BLaER1 treated with 17β-estradiol and CSF1 and Interleukin-3, amounts not matched to agents 10 nM and 100 nM (cell line): ENCODE measurements at regions not wholly inside any gene's neighbourhood (a gene's known extent, or its start where the extent isn't known, plus 50 kb on each side); places are given as distances from the start of the nearest gene placed in this dataset.

Experiments
- H3K27ac ChIP-seq, 11 experiments: shearing (Covaris generic); formaldehyde crosslinking; 2 replicates each; pipeline ENCODE4 v1.8.1; 2022
- H3K27me3 ChIP-seq, 11 experiments: shearing (Covaris generic); formaldehyde crosslinking; 2 replicates each; pipeline ENCODE4 v1.8.1; 2022
- H3K36me3 ChIP-seq, 11 experiments: shearing (Covaris generic); formaldehyde crosslinking; 2 replicates each; pipeline ENCODE4 v1.8.1; 2022
- H3K4me1 ChIP-seq, 10 experiments: shearing (Covaris generic); formaldehyde crosslinking; 2 replicates each; pipeline ENCODE4 v1.8.1; 2022
- H3K4me2 ChIP-seq, 11 experiments: shearing (Covaris generic); formaldehyde crosslinking; 2 replicates each; pipeline ENCODE4 v1.8.1; 2022
- H3K4me3 ChIP-seq, 10 experiments: shearing (Covaris generic); formaldehyde crosslinking; 2 replicates each; pipeline ENCODE4 v1.8.1; 2022
- H3K9ac ChIP-seq, 11 experiments: shearing (Covaris generic); formaldehyde crosslinking; 2 replicates each; pipeline ENCODE4 v1.8.1; 2022
- H3K9me3 ChIP-seq, 11 experiments: shearing (Covaris generic); formaldehyde crosslinking; replicated peaks in 1 of 11; 2 replicates each; pipeline ENCODE4 v1.8.1; 2022
- H4K20me1 ChIP-seq, 11 experiments: shearing (Covaris generic); formaldehyde crosslinking; 2 replicates each; pipeline ENCODE4 v1.8.1; 2022
- Cebpa-rat ChIP-seq, 11 experiments: shearing (Covaris generic); IDR thresholded peaks; 2 replicates each; pipeline ENCODE4 v1.8.1; 2022

DNA sequence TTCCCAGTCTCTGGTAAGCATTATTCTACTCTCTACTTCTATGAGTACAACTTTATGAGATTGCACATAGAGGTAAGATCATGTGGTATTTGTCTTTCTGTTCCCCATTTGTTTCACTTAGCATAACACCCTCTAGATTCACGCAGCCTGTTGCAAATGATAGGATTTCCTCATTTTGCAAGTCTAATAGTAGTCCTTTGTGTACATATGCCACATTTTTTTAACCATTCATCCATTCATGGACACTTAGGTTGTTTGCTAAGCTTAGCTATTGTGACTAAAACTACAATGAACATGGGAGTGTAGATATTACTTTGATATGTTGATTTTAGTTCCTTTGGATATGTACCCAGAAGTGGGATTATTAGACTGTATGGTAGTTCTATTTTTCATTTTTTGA lies 717.9 kb upstream of the ALCAM start:
- Histone ChIP-seq H3K27ac (no peak overlapping the region), H3K4me3 (no peak overlapping the region), H3K9ac (no peak overlapping the region), H3K27me3 (no peaks in the 10 kb centered on the region), H3K9me3 (peaks cover 0 to 13% (median 3%) of the 10 kb centered on the region in 11 experiments; a peak in 8 of 22 replicates), H3K4me1 (no peaks in the 10 kb centered on the region), H3K4me2 (no peak overlapping the region), H4K20me1 (no peaks in the 10 kb centered on the region), H3K36me3 (no peaks in the 10 kb centered on the region)
- no peak for TF ChIP-seq Cebpa-rat (IDR thresholded peaks at IDR 0.05)

DNA sequence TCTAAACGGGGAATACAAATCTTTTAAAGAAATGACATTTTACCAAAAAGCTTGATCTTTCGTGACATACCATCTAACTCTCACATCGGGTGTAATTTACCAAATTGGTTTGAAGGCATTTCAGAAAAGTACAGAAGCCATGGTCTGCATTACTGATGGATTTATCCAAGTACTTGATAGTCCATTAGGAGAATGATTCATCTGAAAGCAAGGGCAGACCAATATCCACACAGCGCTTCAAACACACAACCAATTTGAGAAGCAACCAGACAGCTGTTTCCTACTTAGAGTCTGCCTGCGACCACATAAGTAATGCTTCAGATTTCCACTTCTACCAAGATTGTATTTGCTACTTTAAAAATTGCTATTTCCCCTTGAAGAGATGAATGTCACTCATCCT lies 697.6 kb upstream of the ALCAM start:
- no peak overlapping the region for H3K9ac ChIP-seq
- H3K36me3 ChIP-seq, result no peaks in the 10 kb centered on the region
- H3K9me3 ChIP-seq, result 0 out of 22 replicates have a peak, but pooled peaks cover 0 to 3% (median 0%) of the 10 kb centered on the region in 11 experiments
- no peaks in the 10 kb centered on the region for H4K20me1 ChIP-seq
- H3K4me1 ChIP-seq, result no peaks in the 10 kb centered on the region
- TF ChIP-seq Cebpa-rat (IDR thresholded peaks at IDR 0.05), result no peak
- H3K4me3 ChIP-seq, result no peak overlapping the region
- H3K4me2 ChIP-seq, result no peak overlapping the region
- H3K27ac ChIP-seq, result no peak overlapping the region
- H3K27me3 ChIP-seq, result no peaks in the 10 kb centered on the region

DNA sequence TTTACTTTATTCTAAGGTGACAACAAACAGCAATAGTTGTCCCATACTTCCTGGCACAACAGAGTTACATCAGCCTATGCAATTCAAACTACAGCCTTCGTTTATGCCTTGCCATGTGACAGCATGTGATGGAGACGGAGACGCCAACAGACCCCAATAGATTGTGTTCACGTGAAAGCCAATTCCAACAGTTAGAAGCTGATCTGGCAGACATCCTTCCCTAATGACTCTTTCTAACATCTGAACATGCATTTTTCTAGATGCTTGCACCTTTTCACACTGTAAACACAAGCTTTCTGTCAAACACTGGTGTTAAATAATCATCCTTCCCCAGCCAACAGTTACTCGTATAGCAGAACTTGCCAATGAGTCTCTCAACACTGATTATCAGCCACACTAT lies 694.4 kb upstream of the ALCAM start:
- no peak overlapping the region for H3K9ac ChIP-seq
- H3K4me3 ChIP-seq, result no peak overlapping the region
- no peak for TF ChIP-seq Cebpa-rat (IDR thresholded peaks at IDR 0.05)
- H3K4me1 ChIP-seq, result no peaks in the 10 kb centered on the region
- no peaks in the 10 kb centered on the region for H4K20me1 ChIP-seq
- H3K27me3 ChIP-seq, result no peaks in the 10 kb centered on the region
- H3K27ac ChIP-seq, result no peak overlapping the region
- peaks cover 0 to 13% (median 10%) of the 10 kb centered on the region in 11 experiments; a peak in 15 of 22 replicates for H3K9me3 ChIP-seq
- no peaks in the 10 kb centered on the region for H3K36me3 ChIP-seq
- H3K4me2 ChIP-seq, result no peak overlapping the region

DNA sequence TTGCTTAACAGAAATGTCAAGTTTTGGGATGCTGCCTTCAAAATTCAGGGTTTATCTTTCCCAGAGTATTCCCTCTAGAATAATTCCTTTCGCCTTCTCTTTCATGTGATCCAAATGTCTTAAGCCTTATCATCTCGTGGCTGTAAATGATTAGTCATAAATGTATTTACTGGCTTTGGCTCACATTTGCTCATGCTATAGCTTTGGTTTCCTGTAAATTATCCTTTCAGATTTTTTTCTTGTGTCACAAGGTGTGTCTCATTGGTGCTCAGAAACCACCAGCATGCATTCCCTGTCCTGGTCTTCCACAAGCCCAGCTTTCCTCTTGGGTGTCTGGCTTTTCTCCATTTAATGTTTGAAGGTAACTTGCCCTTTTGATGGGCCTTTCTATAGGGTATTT lies 692.7 kb upstream of the ALCAM start:
- Histone ChIP-seq H3K9me3 (peaks cover 7 to 22% (median 11%) of the 10 kb centered on the region in 11 experiments; a peak in 17 of 22 replicates), H3K27ac (no peak overlapping the region), H4K20me1 (no peaks in the 10 kb centered on the region), H3K36me3 (no peaks in the 10 kb centered on the region), H3K4me3 (no peak overlapping the region), H3K4me1 (no peaks in the 10 kb centered on the region), H3K9ac (no peak overlapping the region), H3K27me3 (no peaks in the 10 kb centered on the region), H3K4me2 (no peak overlapping the region)
- no peak for TF ChIP-seq Cebpa-rat (IDR thresholded peaks at IDR 0.05)

DNA sequence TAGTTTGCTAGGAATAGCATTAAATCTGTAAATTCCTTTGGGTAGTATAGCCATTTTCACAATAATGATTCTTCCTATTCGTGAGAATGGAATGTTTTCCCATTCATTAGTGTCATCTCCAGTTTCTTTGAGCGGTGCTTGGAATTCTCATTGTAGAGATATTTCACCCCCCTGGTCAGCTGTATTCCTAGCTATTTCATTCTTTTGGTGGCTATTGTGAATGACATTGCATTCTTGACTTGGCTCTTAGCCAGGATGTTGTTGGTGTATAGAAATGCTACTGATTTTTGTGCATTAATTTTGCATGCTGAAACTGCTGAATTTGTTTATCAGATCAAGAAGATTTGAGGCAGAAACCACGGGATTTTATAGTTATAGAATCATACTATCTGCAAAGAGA lies 690.5 kb upstream of the ALCAM start:
- Histone ChIP-seq H3K9ac (no peak overlapping the region), H4K20me1 (no peaks in the 10 kb centered on the region), H3K36me3 (no peaks in the 10 kb centered on the region), H3K27ac (no peak overlapping the region), H3K9me3 (peaks cover 7 to 22% (median 11%) of the 10 kb centered on the region in 11 experiments; a peak in 17 of 22 replicates), H3K4me1 (no peaks in the 10 kb centered on the region), H3K27me3 (no peaks in the 10 kb centered on the region), H3K4me3 (no peak overlapping the region), H3K4me2 (no peak overlapping the region)
- no peak for TF ChIP-seq Cebpa-rat (IDR thresholded peaks at IDR 0.05)

DNA sequence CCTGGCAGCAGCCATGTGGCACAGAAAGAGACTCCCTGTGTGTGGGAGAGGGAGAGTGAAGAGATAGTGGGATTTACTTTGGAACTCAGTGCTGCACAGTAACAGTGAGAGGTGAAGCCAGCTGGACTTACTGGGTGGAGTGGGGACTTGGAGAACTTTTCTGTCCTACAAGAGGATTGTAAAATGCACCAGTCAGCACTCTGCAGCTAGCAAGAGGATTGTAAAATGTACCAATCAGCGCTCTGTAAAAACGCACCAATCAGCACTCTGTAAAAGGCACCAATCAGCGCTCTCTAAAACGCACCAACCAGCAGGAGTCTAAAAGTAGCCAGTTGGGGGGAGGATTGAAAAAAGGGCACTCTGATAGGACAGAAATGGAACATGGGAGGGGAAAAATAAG lies 688.8 kb upstream of the ALCAM start:
- Histone ChIP-seq H3K9ac (no peak overlapping the region), H3K4me2 (no peak overlapping the region), H3K9me3 (peaks cover 7 to 22% (median 11%) of the 10 kb centered on the region in 11 experiments; a peak in 17 of 22 replicates), H3K4me3 (no peak overlapping the region), H3K27me3 (no peaks in the 10 kb centered on the region), H4K20me1 (no peaks in the 10 kb centered on the region), H3K4me1 (no peaks in the 10 kb centered on the region), H3K27ac (no peak overlapping the region), H3K36me3 (no peaks in the 10 kb centered on the region)
- no peak for TF ChIP-seq Cebpa-rat (IDR thresholded peaks at IDR 0.05)

DNA sequence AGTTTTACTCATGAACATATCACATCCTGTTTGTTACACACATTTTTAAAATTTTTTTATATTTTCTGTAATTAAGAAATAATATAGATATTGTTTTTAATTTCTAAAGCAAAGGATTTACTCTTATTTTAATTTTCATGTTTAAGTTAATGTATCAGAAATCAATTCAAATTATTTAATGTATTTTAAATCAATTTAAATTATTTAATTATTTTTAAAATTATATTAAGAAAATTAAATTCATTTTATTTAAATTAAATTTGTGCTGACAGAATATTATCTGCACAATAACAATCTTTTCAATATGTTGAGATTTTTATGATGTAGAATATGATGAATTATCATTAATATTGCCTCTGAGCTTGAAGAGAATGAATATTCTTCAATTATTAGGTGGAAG lies 681.2 kb upstream of the ALCAM start:
- no peaks in the 10 kb centered on the region for H3K4me1 ChIP-seq
- H3K27me3 ChIP-seq, result no peaks in the 10 kb centered on the region
- no peaks in the 10 kb centered on the region for H4K20me1 ChIP-seq
- no peak for TF ChIP-seq Cebpa-rat (IDR thresholded peaks at IDR 0.05)
- H3K4me2 ChIP-seq, result no peak overlapping the region
- H3K4me3 ChIP-seq, result no peak overlapping the region
- no peak overlapping the region for H3K27ac ChIP-seq
- no peaks in the 10 kb centered on the region for H3K36me3 ChIP-seq
- H3K9ac ChIP-seq, result no peak overlapping the region
- no peaks in the 10 kb centered on the region for H3K9me3 ChIP-seq

DNA sequence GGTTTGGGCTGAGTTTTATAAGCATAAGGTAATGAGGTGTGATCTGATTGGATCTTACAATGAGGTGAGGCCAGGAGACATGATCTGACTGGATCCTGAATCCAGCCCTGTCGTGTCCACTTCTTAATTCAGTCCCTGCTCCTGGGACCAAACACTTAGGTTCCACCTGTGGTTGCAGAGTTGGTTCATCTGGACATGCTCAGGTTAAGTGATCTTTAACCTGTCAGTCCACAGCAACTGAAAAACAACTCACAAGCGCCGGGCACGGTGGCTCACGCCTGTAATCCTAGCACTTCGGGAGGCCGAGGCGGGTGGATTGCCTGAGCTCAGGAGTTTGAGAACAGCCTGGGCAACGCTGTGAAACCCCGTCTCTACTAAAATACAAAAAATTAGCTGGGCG lies 679.3 kb upstream of the ALCAM start:
- Histone ChIP-seq H3K4me2 (no peak overlapping the region), H4K20me1 (no peaks in the 10 kb centered on the region), H3K27ac (no peak overlapping the region), H3K36me3 (no peaks in the 10 kb centered on the region), H3K27me3 (no peaks in the 10 kb centered on the region), H3K4me1 (no peaks in the 10 kb centered on the region), H3K4me3 (no peak overlapping the region), H3K9me3 (no peaks in the 10 kb centered on the region), H3K9ac (no peak overlapping the region)
- TF ChIP-seq Cebpa-rat (IDR thresholded peaks at IDR 0.05), result no peak

DNA sequence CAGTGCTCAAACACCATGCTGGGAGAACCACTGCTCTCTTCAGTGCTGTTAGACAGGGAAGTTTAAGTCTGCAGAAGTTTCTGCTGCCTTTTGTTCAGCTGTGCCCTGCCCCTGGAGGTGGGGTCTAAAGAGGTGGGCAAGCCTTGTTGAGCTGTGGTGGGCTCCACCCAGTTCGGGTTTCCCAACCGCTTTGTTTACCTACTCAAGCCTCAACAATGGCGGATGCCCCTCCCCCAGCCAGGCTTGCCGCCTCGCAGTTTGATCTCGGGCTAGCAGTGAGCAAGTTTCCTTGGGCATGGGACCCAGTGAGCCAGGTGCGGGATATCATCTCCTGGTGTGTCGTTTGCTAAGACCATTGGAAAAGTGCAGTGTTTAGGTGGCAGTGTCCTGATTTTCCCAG lies 670.2 kb upstream of the ALCAM start:
- no peak overlapping the region for H3K9ac ChIP-seq
- H3K9me3 ChIP-seq, result no peaks in the 10 kb centered on the region
- no peak overlapping the region for H3K4me3 ChIP-seq
- no peak overlapping the region for H3K4me2 ChIP-seq
- H3K27ac ChIP-seq, result no peak overlapping the region
- H3K4me1 ChIP-seq, result no peaks in the 10 kb centered on the region
- no peaks in the 10 kb centered on the region for H3K27me3 ChIP-seq
- H3K36me3 ChIP-seq, result no peaks in the 10 kb centered on the region
- H4K20me1 ChIP-seq, result no peaks in the 10 kb centered on the region
- TF ChIP-seq Cebpa-rat (IDR thresholded peaks at IDR 0.05), result no peak

DNA sequence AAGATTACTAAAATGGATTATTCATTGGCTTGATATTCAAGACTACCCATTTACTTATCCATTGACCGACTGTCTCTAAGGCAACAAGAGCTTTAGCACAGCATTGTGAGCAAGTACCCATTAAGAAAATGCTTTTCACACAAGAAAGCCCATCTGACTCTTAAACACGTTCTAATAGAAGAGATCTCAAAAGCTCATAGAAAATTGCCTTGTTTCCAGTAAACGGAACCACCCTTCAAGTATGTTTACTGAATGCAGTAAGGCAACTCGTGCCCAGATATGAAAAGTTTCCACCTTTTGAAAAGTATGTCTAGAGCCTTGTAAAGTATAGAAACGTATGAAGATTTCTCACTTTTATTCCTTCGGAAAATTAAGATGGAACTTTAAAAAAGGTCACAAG lies 655.3 kb upstream of the ALCAM start:
- Histone ChIP-seq H3K27me3 (no peaks in the 10 kb centered on the region), H3K9ac (no peak overlapping the region), H3K36me3 (no peaks in the 10 kb centered on the region), H3K9me3 (no peaks in the 10 kb centered on the region), H4K20me1 (no peaks in the 10 kb centered on the region), H3K4me2 (no peak overlapping the region), H3K4me1 (no peaks in the 10 kb centered on the region), H3K4me3 (no peak overlapping the region), H3K27ac (no peak overlapping the region)
- TF ChIP-seq Cebpa-rat (IDR thresholded peaks at IDR 0.05), result no peak
